Gastrocnemius medialis (tissue), 4 donors: ENCODE measurements at regions not wholly inside any gene's neighbourhood (a gene's known extent, or its start where the extent isn't known, plus 50 kb on each side); places are given as distances from the start of the nearest gene placed in this dataset.

ENCODE experiments used
- ATAC-seq, 2 donors: fragments of 150-250 bp; one replicate each; pipeline ENCODE4 v1.9.1; 2016
- DNase-seq, 2 donors: peaks; one replicate each; pipeline ENCODE4 v3.0.0-alpha.2; 2019
- H3K27ac ChIP-seq, 4 donors: fragments of 200-600 bp; sonication (generic); 1 replicate in 1 of 4; 2 replicates in 3 of 4; pipeline ENCODE4 v1.5.1; 2016 to 2018; ENCODE audit warnings: mild to moderate bottlenecking in 2 of 4, moderate library complexity in 1 of 4
- H3K27me3 ChIP-seq, 3 donors: fragments of 200-600 bp; sonication (generic) in 2 of 3; 1 replicate in 1 of 3; 2 replicates in 2 of 3; pipeline versions ENCODE4 v1.5.1 to v1.6.0; 2016 to 2019; ENCODE audit warnings: mild to moderate bottlenecking in 1 of 3, moderate library complexity in 1 of 3
- H3K36me3 ChIP-seq, 2 donors: fragments of 200-600 bp; sonication (generic) in 1 of 2; one replicate each; pipeline ENCODE4 v1.5.1; 2017 to 2018
- H3K4me1 ChIP-seq, 2 donors: fragments of 200-600 bp; sonication (generic) in 1 of 2; one replicate each; pipeline ENCODE4 v1.5.1; 2016 to 2017; ENCODE audit warnings: mild to moderate bottlenecking in 2 of 2
- H3K4me3 ChIP-seq, 4 donors: fragments of 200-600 bp; sonication (generic) in 3 of 4; 1 replicate in 1 of 4; 2 replicates in 3 of 4; pipeline ENCODE4 v1.5.1; 2016 to 2019; ENCODE audit warnings: mild to moderate bottlenecking in 2 of 4
- H3K9me3 ChIP-seq, 3 donors: fragments of 200-600 bp; sonication (generic) in 2 of 3; 1 replicate in 1 of 3; 2 replicates in 2 of 3; pipeline ENCODE4 v1.5.1; 2016 to 2019
- CTCF ChIP-seq, 5 experiments: fragments of 450-650 bp in 3 of 5; fragments of 200-600 bp in 2 of 5; sonication (generic) in 2 of 5; IDR thresholded peaks in 4 of 5; conservative IDR thresholded peaks in 1 of 5; 1 replicate in 4 of 5; 2 replicates in 1 of 5; pipeline ENCODE4 v1.5.1; 2016 to 2019; ENCODE audit warnings: antibody characterized with exemption in 5 of 5, mild to moderate bottlenecking in 3 of 5, moderate library complexity in 3 of 5
- POLR2A ChIP-seq, 2 donors: fragments of 450-650 bp; IDR thresholded peaks; one replicate each; pipeline ENCODE4 v1.6.1; 2017; ENCODE audit warnings: antibody characterized with exemption in 2 of 2, mild to moderate bottlenecking in 2 of 2, moderate library complexity in 2 of 2
- in situ Hi-C, 4 donors: fragments of 200-750 bp; cut with MboI; loops; one replicate each; pipeline versions ENCODE4 v1.15.0 to v1.8.0; 2017; ENCODE audit warnings: low sequenced_read_pairs in 4 of 4
- intact Hi-C: fragments of 100-400 bp; cut with DNase I; formaldehyde crosslinking; loops from one replicate; pipeline ENCODE4 v1.15.1; 2023; ENCODE audit warnings: low total_unique reads

- intact Hi-C loops (loop anchor here (5.0 kb wide), 1 partner anchor 185 kb away; no protein-coding TSS in a partner anchor), in situ Hi-C loops (loop anchor here in 1 of 4 donors (10.0 to 25.0 kb wide), 2 partner anchors 62 to 180 kb away; no protein-coding TSS in a partner anchor)
- H3K27ac ChIP-seq = no peak overlapping the region
- no peaks in the 10 kb centered on the region for H3K4me1 ChIP-seq
- no peaks in the 10 kb centered on the region for H3K9me3 ChIP-seq
- DNase-seq = no peak
- no peaks in the 10 kb centered on the region for H3K36me3 ChIP-seq
- no peak overlapping the region for H3K4me3 ChIP-seq
- no peak for ATAC-seq
- H3K27me3 ChIP-seq = no peaks in the 10 kb centered on the region
- TF ChIP-seq POLR2A (IDR thresholded peaks at IDR 0.05) (no peak), CTCF (IDR thresholded peaks at IDR 0.05 in 4 of 5, conservative IDR thresholded peaks at IDR 0.05 in 1 of 5) (no peak)
Measured at GRCh38 chr11:76732643-76733042, 50.5 kb upstream of the TSKU start.
